DLD1 (cell line): ENCODE measurements at regions not wholly inside any gene's neighbourhood (a gene's known extent, or its start where the extent isn't known, plus 50 kb on each side); places are given as distances from the start of the nearest gene placed in this dataset.

Experiments used
- in situ Hi-C: cut with HindIII; loops from 2 replicates; pipeline ENCODE4 v1.10.0; 2017; ENCODE audit warnings: low sequenced_read_pairs

DNA sequence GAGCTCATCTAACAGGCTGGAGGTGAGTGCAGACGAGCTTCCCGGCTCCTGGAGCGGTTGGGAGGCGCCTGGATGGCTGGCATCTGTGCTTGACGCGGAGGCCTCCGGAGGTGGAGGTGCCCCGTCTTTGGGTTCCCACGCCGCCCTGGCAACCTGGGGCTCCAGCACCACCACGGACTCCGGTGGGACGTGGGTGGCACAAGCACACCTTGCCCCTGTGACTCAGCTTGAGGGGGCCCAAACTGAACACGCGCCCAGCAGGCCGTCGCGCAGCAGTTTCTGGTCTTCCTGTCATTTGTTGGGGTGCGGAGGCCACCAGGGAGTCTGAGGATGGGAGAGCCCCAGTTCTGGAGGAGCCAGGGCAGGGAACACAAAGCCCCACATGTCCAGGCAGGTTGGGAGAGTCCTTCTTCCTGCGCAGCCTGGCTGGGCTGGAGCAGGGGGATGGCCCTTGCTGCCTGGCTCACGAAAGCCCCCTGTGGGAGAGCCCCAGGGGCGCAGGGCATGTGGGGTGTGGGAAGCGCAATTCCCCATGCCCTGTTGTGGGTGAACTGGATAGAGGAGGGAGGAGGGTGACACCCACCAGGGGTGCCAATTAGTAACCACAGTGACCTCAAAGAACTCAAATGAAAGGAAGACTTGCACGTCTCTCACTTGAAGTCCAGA is 1378.6 kb upstream of the DEFB115 start:
- in situ Hi-C loops, result loop anchor here (25.0 kb wide), 1 partner anchor 592 kb away; no protein-coding TSS in a partner anchor

DNA sequence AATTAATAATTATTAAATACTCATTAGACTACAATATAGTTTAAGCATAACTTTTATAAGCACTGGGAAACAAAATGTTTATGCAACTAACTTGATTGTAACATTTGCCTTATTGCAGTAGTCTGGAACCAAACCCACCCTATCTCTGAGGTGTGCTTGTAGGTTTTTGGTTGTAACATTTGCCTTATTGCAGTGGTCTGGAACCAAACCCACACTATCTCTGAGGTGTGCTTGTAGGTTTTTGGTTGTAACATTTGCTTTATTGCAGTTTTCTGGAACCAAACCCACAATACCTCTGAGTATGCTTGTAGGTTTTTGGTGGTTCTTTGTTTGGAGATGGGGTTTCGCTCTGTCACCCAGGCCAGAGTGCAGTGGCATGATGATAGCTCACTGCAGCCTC is 1376.4 kb upstream of the DEFB115 start:
- in situ Hi-C loops, result loop anchor here (25.0 kb wide), 1 partner anchor 594 kb away; no protein-coding TSS in a partner anchor

DNA sequence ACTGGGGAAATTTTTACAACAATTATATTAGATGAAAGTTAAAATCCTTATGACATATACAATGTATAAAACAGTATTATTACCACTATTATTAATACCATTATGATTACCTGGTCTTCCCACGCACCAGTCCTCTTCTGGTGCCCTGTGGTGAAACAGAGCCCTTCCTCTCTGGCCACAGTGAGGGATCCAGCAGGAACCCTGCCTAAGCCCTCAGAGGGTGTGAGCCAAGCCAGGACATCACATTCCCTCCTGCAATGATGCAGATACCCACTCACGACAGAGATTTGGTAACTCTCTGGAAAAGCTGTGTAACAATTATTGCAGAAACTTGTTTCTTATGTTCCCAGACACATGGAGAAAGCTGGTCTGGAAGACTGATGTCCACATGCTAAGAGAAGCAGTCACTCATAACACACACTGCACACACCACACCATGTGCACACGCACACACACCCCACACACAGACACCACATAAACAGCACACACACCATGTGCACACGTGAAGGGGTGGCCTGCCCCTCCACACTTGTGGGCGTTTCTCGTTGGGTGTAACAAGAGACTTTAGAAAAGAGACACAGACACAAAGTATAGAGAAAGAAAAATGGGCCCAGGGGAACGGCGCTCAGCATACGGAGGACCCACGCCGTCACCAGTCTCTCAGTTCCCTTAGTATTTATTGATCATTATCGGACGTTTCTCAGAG is 1373.8 kb upstream of the DEFB115 start:
- in situ Hi-C loops, result loop anchor here (25.0 kb wide), 1 partner anchor 596 kb away; no protein-coding TSS in a partner anchor

DNA sequence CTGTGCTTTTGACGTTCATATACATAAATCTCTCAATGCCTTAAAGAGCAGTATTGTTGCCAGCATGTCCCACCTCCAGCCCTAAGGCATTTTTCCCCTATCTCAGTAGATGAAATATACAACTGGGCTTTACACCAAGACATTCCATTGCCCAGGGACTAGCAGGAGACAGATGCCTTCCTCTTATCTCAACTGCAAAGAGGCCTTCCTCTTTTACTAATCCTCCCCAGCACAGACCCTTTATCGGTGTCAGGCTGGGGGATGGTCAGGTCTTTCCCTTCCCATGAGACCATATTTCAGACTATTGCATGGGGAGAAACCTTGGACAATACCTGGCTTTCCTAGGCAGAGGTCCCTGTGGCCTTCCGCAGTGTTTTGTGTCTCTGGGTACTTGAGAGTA is 1373.1 kb upstream of the DEFB115 start:
- in situ Hi-C loops, result loop anchor here (25.0 kb wide), 1 partner anchor 597 kb away; no protein-coding TSS in a partner anchor

DNA sequence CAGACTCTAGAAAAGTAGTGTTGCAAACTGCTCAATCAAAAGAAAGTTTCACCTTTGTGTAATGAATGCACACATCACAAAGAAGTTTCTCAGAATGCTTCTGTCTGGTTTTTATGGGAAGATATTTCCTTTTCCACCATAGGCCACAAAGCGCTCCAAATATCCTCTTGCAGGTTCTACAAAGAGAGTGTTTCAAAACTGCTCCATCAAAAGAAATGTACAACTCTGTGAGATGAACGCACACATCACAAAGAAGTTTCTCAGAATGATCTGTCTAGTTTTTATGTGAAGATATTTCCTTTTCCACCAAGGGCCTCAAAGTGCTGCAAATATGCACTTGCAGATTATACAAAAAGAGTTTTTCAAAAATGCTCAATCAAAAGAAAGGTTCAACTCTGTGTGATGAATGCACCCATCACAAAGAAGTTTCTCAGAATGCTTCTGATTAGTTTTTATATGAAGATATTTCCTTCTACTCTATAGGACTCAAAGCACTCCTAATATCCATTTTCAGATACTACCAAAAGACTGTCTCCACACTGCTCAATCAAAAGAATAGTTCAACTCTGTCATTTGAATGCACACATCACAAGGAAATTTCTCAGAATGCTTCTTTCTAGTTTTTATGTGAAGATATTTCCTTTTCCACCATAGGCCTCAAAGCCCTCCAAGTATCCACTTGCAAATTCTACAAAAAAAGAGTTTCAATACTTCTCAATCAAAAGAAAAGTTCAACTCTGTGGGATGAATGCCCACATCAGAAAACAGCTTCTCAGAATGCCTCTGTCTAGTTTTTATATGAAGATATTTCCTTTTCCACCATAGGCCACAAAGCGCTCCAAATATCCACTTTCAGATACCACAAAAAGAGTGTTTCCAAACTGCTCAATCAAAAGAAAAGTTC is 1371.9 kb upstream of the DEFB115 start:
- in situ Hi-C loops, result loop anchor here (25.0 kb wide), 1 partner anchor 598 kb away; no protein-coding TSS in a partner anchor

DNA sequence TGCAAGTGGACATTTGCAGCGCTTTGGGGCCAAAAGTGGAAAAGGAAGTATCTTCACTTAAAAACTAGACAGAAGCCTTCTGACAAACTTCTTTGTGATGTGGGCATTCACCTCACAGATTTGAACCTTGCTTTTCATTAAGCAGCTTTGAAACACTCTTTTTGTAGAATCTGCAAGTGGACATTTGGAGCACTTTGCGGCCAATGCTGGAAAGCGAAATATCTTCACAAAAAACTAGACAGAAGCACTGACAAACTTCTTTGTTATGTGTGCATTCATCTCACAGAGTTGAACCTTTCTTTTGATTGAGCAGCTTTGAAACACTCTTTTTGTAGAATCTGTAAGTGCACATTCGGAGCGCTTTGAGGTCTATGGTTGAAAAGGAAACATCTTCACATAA is 1365.9 kb upstream of the DEFB115 start:
- in situ Hi-C loops, result loop anchor here (25.0 kb wide), 1 partner anchor 604 kb away; no protein-coding TSS in a partner anchor
